ENCODE measurements at regions not wholly inside any gene's neighbourhood (a gene's known extent, or its start where the extent isn't known, plus 50 kb on each side); places are given as distances from the start of the nearest gene placed in this dataset.

GRCh38 chr1:222084996-222085395 is 343.1 kb upstream of the DUSP10 start:
- intact Hi-C loops (cut with DNase I; ENCODE audit: low total_unique reads): no loop called here

GRCh38 chr1:222084048-222084447 is 342.2 kb upstream of the DUSP10 start:
- Histone ChIP-seq H3K27me3 (no peaks in the 10 kb centered on the region), H3K27ac (no peak overlapping the region), H3K4me3 (no peak overlapping the region), H3K9me3 (peaks cover 0 to 4% of the 10 kb centered on the region in 2 donors), H3K36me3 (no peaks in the 10 kb centered on the region), H3K4me1 (no peaks in the 10 kb centered on the region)
- no peak for TF ChIP-seq POLR2AphosphoS5 (IDR thresholded peaks at IDR 0.05)
- TF ChIP-seq, protein P1, sequence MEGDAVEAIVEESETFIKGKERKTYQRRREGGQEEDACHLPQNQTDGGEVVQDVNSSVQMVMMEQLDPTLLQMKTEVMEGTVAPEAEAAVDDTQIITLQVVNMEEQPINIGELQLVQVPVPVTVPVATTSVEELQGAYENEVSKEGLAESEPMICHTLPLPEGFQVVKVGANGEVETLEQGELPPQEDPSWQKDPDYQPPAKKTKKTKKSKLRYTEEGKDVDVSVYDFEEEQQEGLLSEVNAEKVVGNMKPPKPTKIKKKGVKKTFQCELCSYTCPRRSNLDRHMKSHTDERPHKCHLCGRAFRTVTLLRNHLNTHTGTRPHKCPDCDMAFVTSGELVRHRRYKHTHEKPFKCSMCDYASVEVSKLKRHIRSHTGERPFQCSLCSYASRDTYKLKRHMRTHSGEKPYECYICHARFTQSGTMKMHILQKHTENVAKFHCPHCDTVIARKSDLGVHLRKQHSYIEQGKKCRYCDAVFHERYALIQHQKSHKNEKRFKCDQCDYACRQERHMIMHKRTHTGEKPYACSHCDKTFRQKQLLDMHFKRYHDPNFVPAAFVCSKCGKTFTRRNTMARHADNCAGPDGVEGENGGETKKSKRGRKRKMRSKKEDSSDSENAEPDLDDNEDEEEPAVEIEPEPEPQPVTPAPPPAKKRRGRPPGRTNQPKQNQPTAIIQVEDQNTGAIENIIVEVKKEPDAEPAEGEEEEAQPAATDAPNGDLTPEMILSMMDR (IDR thresholded peaks at IDR 0.05): no peak
- TF ChIP-seq POLR2A (IDR thresholded peaks at IDR 0.05): no peak
- TF ChIP-seq EP300 (IDR thresholded peaks at IDR 0.05; ENCODE audit: low read depth): no peak
- DNase-seq: no peak
- intact Hi-C loops (cut with DNase I; ENCODE audit: low total_unique reads) (no loop called here), in situ Hi-C loops (cut with MboI; ENCODE audit: low pct_ligation_motif_present in 1 of 4, low pct_unique_long_range_greater_than_20kb in 1 of 4, low sequenced_read_pairs in 3 of 4) (no loop called here)

More at GRCh38 chr1:222084996-222085395, 343.1 kb upstream of the DUSP10 start:
- 63 to 78% methylated on average over 1 of the region's 1 CpG for WGBS, 2 donors (ENCODE audit: low coverage in 1 of 2)
- Histone ChIP-seq H3K4me1 (no peaks in the 10 kb centered on the region), H3K36me3 (no peaks in the 10 kb centered on the region), H3K4me3 (no peak overlapping the region), H3K9me3 (peaks cover 0 to 4% of the 10 kb centered on the region in 2 donors), H3K27me3 (no peaks in the 10 kb centered on the region), H3K27ac (no peak overlapping the region)
- no peak for DNase-seq
- TF ChIP-seq POLR2AphosphoS5 (IDR thresholded peaks at IDR 0.05) (no peak), EP300 (IDR thresholded peaks at IDR 0.05; ENCODE audit: low read depth) (no peak), POLR2A (IDR thresholded peaks at IDR 0.05) (no peak)
- TF ChIP-seq, protein P1 (IDR thresholded peaks at IDR 0.05): no peak
- in situ Hi-C loops (cut with MboI; ENCODE audit: low pct_ligation_motif_present in 1 of 4, low pct_unique_long_range_greater_than_20kb in 1 of 4, low sequenced_read_pairs in 3 of 4): no loop called here

DNA sequence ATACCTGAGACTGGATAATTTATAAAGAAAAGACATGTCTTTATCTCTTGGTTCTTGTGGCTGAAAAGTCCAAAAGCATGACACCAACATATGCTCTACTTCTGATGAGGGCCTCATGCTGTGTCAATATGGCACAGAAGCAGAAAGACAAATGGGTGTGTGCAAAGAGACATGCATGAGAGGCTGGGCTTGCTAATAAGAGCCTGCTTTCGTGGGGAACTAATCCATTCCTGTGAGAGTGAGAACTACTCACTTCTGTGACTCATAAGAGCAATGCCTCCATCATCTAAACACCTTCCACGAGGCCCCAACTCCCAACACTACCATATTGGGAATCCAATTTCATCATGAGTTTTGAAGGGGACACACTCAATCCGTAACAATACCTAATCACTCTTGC is 340.0 kb upstream of the DUSP10 start:
- TF ChIP-seq, protein P1 (IDR thresholded peaks at IDR 0.05): no peak
- no peak for TF ChIP-seq POLR2A (IDR thresholded peaks at IDR 0.05)
- no peak for TF ChIP-seq EP300 (IDR thresholded peaks at IDR 0.05; ENCODE audit: low read depth)
- TF ChIP-seq POLR2AphosphoS5 (IDR thresholded peaks at IDR 0.05): no peak
- no peaks in the 10 kb centered on the region for H3K4me1 ChIP-seq
- intact Hi-C loops (cut with DNase I; ENCODE audit: low total_unique reads) (no loop called here), in situ Hi-C loops (cut with MboI; ENCODE audit: low pct_ligation_motif_present in 1 of 4, low pct_unique_long_range_greater_than_20kb in 1 of 4, low sequenced_read_pairs in 3 of 4) (no loop called here)
- no peaks in the 10 kb centered on the region for H3K36me3 ChIP-seq
- 65 to 89% methylated on average over 3 of the region's 3 CpGs for WGBS, 2 donors (ENCODE audit: low coverage in 1 of 2)
- no peak for DNase-seq
- H3K27me3 ChIP-seq: no peaks in the 10 kb centered on the region
- H3K27ac ChIP-seq: no peak overlapping the region
- H3K4me3 ChIP-seq: no peak overlapping the region
- peaks cover 0 to 4% of the 10 kb centered on the region in 2 donors for H3K9me3 ChIP-seq

DNA sequence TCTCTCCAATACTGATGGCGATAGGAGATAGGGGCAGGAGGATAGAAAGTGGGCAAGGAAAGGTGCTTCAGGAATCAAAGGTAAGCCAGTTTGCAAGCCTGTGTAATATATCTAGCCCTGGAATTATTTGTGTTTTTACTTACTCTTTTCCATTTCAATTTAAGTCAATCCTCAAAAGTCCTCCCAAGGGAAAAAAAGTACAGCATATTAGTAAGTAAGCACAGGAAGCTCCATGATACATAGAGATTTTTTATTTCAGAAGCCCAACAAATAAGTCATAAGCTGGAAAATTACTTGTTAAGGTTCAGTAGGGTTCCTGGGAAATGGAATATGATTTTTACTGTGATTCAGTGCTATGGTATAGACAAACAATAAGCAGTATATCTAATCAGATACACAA is 337.7 kb upstream of the DUSP10 start:
- H3K27me3 ChIP-seq: no peaks in the 10 kb centered on the region
- no peak for DNase-seq
- H3K4me1 ChIP-seq: no peaks in the 10 kb centered on the region
- 67 to 87% methylated on average over 1 of the region's 1 CpG for WGBS, 2 donors (ENCODE audit: low coverage in 1 of 2)
- H3K9me3 ChIP-seq: peaks cover 0 to 4% of the 10 kb centered on the region in 2 donors
- no peaks in the 10 kb centered on the region for H3K36me3 ChIP-seq
- H3K27ac ChIP-seq: no peak overlapping the region
- in situ Hi-C loops (cut with MboI; ENCODE audit: low pct_ligation_motif_present in 1 of 4, low pct_unique_long_range_greater_than_20kb in 1 of 4, low sequenced_read_pairs in 3 of 4): no loop called here
- TF ChIP-seq POLR2AphosphoS5 (IDR thresholded peaks at IDR 0.05): no peak
- TF ChIP-seq, protein P1 (IDR thresholded peaks at IDR 0.05): no peak
- no peak for TF ChIP-seq POLR2A (IDR thresholded peaks at IDR 0.05)
- TF ChIP-seq EP300 (IDR thresholded peaks at IDR 0.05; ENCODE audit: low read depth): no peak
- no peak overlapping the region for H3K4me3 ChIP-seq
- intact Hi-C loops (cut with DNase I; ENCODE audit: low total_unique reads): no loop called here
